Endodermal cell (in vitro differentiated cells): ENCODE measurements at regions not wholly inside any gene's neighbourhood (a gene's known extent, or its start where the extent isn't known, plus 50 kb on each side); places are given as distances from the start of the nearest gene placed in this dataset.

Source experiments
- DNase-seq: peaks from one replicate; pipeline ENCODE4 v3.0.0-alpha.2; 2017
- H3K27ac ChIP-seq: 2 replicates; pipeline ENCODE4 v1.5.1; 2013; ENCODE audit warnings: mild to moderate bottlenecking, low read depth, low read length, moderate library complexity
- H3K27me3 ChIP-seq: 2 replicates; pipeline ENCODE4 v1.6.1; 2013; ENCODE audit warnings: mild to moderate bottlenecking, low read length, moderate library complexity; ENCODE audit not compliant: insufficient read depth, control insufficient read depth, poor library complexity, severe bottlenecking
- H3K36me3 ChIP-seq: 2 replicates; pipeline ENCODE4 v1.7.0; 2013; ENCODE audit warnings: mild to moderate bottlenecking, low read length, moderate library complexity; ENCODE audit not compliant: control insufficient read depth, insufficient read depth
- H3K4me1 ChIP-seq: one replicate; pipeline ENCODE4 v1.7.0; 2013; ENCODE audit warnings: low read length; ENCODE audit not compliant: control insufficient read depth, insufficient read depth
- H3K4me3 ChIP-seq: 2 replicates; pipeline ENCODE4 v1.5.1; 2013; ENCODE audit warnings: mild to moderate bottlenecking, low read length, moderate library complexity
- H3K9ac ChIP-seq: 2 replicates; pipeline ENCODE4 v1.6.1; 2013; ENCODE audit warnings: mild to moderate bottlenecking, low read length, moderate library complexity; ENCODE audit not compliant: poor library complexity, severe bottlenecking; ENCODE audit errors: extremely low read depth
- H3K9me3 ChIP-seq: 2 replicates; pipeline ENCODE4 v1.6.1; 2013; ENCODE audit warnings: mild to moderate bottlenecking, low read length, moderate library complexity; ENCODE audit not compliant: control insufficient read depth
- H3K27ac Mint-ChIP-seq: 2 replicates; pipeline ENCODE4 v1.8.0; 2020; ENCODE audit warnings: mixed read lengths
- H3K27me3 Mint-ChIP-seq: 2 replicates; pipeline ENCODE4 v1.8.0; 2021; ENCODE audit warnings: mild to moderate bottlenecking, mixed read lengths; ENCODE audit not compliant: insufficient read depth
- H3K36me3 Mint-ChIP-seq: 2 replicates; pipeline ENCODE4 v1.8.0; 2020; ENCODE audit warnings: low read depth, mixed read lengths
- H3K4me1 Mint-ChIP-seq: 2 replicates; pipeline ENCODE4 v1.8.0; 2020; ENCODE audit warnings: mixed read lengths
- H3K4me3 Mint-ChIP-seq: 2 replicates; pipeline ENCODE4 v1.8.0; 2020; ENCODE audit warnings: mild to moderate bottlenecking, moderate library complexity, mixed read lengths
- H3K9me3 Mint-ChIP-seq: 2 replicates; pipeline ENCODE4 v1.8.0; 2020; ENCODE audit warnings: mild to moderate bottlenecking, mixed read lengths
- CTCF ChIP-seq: fragments of 200-600 bp; sonication (generic); conservative IDR thresholded peaks from 2 replicates; pipeline ENCODE4 v1.5.0; 2021; ENCODE audit warnings: antibody characterized with exemption, mild to moderate bottlenecking
- WGBS, 2 experiments: methylation state at CpG; one replicate each; pipeline versions ENCODE4 v1.1.5 to v1.1.7; 2013; ENCODE audit warnings: missing lambda C conversion rate in 2 of 2, mixed read lengths in 1 of 2; ENCODE audit not compliant: insufficient coverage in 1 of 2, insufficient read length in 1 of 2; 5-methylcytosine and 5-hydroxymethylcytosine counted together

GRCh38 chr10:43759216-43759615 lies 110.5 kb upstream of the ZNF32 start:
- no peak overlapping the region for H3K4me3 Mint-ChIP-seq
- no peaks in the 10 kb centered on the region for H3K9me3 ChIP-seq
- no peak overlapping the region for H3K27ac Mint-ChIP-seq
- H3K27me3 Mint-ChIP-seq: peaks cover 4% of the 10 kb centered on the region
- H3K9me3 Mint-ChIP-seq: no peaks in the 10 kb centered on the region
- no peak for DNase-seq
- H3K27ac ChIP-seq: no peak overlapping the region
- H3K27me3 ChIP-seq: no peaks in the 10 kb centered on the region
- H3K4me1 ChIP-seq: no peaks in the 10 kb centered on the region
- H3K36me3 ChIP-seq: no peaks in the 10 kb centered on the region
- 84 to 88% methylated on average over 5 of the region's 5 CpGs for WGBS, 2 experiments
- H3K36me3 Mint-ChIP-seq: no peaks in the 10 kb centered on the region
- no peaks in the 10 kb centered on the region for H3K4me1 Mint-ChIP-seq
- no peak overlapping the region for H3K4me3 ChIP-seq
- no peak overlapping the region for H3K9ac ChIP-seq
- no peak for TF ChIP-seq CTCF

DNA sequence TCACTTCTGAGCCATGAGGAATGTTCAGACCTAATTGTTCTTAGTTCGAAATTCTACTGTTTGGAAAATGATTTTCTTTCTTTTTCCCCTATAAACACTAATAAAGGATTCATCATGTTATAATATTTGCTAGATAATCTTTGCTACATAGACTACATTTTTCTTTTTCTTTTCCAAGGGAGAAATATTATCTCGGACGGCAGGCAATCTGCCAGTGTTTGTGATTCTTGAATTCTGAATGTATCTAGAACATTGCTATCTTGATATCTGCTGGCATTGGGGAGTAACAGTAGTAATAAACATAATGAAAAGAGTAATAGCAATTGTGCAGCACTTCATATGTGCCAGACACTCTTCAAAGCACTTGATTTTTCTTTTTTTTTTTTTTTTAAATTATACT lies 107.7 kb upstream of the ZNF32 start:
- H3K4me3 ChIP-seq: no peak overlapping the region
- H3K9ac ChIP-seq: no peak overlapping the region
- no peak for TF ChIP-seq CTCF
- H3K27ac ChIP-seq: no peak overlapping the region
- no peak overlapping the region for H3K27ac Mint-ChIP-seq
- H3K9me3 ChIP-seq: no peaks in the 10 kb centered on the region
- H3K9me3 Mint-ChIP-seq: no peaks in the 10 kb centered on the region
- H3K4me1 ChIP-seq: no peaks in the 10 kb centered on the region
- no peak for DNase-seq
- H3K27me3 Mint-ChIP-seq: peaks cover 4% of the 10 kb centered on the region
- no peak overlapping the region for H3K4me3 Mint-ChIP-seq
- no peaks in the 10 kb centered on the region for H3K36me3 Mint-ChIP-seq
- H3K27me3 ChIP-seq: no peaks in the 10 kb centered on the region
- H3K4me1 Mint-ChIP-seq: no peaks in the 10 kb centered on the region
- no peaks in the 10 kb centered on the region for H3K36me3 ChIP-seq
- 100% methylated on average over 2 of the region's 3 CpGs; no CpG with 5 or more reads in 1 of the 2 experiments for WGBS, 2 experiments

DNA sequence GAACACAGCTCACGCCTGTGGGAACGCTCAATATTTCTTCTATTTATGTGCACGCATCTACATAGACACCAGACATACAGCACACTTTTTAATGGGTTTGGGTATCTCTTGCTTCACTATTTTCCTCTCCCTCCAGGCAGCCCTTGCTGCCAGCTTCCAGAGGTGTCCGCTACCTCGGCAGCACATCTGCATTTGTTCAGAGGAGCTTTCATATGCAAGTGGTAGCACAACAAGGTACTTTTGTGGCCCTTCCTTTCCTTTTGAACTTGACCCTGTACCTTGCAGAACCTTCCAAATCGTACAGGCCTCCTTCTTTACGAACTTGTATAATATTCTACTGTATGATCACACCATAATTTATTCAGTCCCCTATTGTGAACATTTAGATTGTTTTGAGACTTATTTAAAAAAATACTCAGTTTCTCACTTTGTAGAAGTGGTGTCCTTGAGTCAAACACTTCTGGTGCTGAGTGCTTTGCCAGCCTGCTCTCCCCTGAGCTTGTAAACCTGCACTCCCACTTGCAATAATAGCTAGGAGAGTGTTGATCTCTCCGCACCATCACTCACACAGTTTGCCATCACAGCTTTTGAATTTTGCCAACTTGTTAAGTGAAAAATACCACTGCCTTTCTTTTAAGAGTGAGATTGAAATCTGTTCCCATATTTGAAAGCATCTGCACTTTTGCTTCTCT lies 106.0 kb upstream of the ZNF32 start:
- Histone ChIP-seq H3K27ac (no peak overlapping the region), H3K4me3 (no peak overlapping the region), H3K36me3 (no peaks in the 10 kb centered on the region), H3K4me1 (no peaks in the 10 kb centered on the region), H3K9ac (no peak overlapping the region), H3K9me3 (no peaks in the 10 kb centered on the region), H3K27me3 (no peaks in the 10 kb centered on the region)
- Mint-ChIP-seq H3K27ac (no peak overlapping the region), H3K9me3 (no peaks in the 10 kb centered on the region), H3K4me1 (no peaks in the 10 kb centered on the region), H3K4me3 (no peak overlapping the region), H3K36me3 (no peaks in the 10 kb centered on the region), H3K27me3 (peaks cover 5% of the 10 kb centered on the region)
- TF ChIP-seq CTCF: no peak
- DNase-seq: peak; percentile 72
- WGBS, 2 experiments: 39 to 62% methylated on average over 3 to 8 of the region's 8 CpGs
